Skeletal muscle tissue (tissue), 3 donors: ENCODE measurements at regions not wholly inside any gene's neighbourhood (a gene's known extent, or its start where the extent isn't known, plus 50 kb on each side); places are given as distances from the start of the nearest gene placed in this dataset.
"Not testable (repeated sequence)": the region's sequence is repeated elsewhere in the genome, so short reads cannot be mapped to it uniquely, and the experiment has no call there.

ENCODE experiments used
- H3K27ac ChIP-seq: one replicate; pipeline ENCODE4 v1.7.0; 2013; ENCODE audit warnings: mild to moderate bottlenecking, low read depth, low read length, inconsistent platforms
- H3K27me3 ChIP-seq, 3 donors: one replicate each; pipeline ENCODE4 v1.7.0; 2013; ENCODE audit warnings: low read length in 3 of 3; ENCODE audit not compliant: control insufficient read depth in 3 of 3, insufficient read depth in 3 of 3
- H3K36me3 ChIP-seq, 3 donors: one replicate each; pipeline ENCODE4 v1.7.0; 2013; ENCODE audit warnings: low read length in 3 of 3; ENCODE audit not compliant: control insufficient read depth in 3 of 3, insufficient read depth in 3 of 3
- H3K4me1 ChIP-seq, 3 donors: one replicate each; pipeline ENCODE4 v1.7.0; 2013; ENCODE audit warnings: low read length in 3 of 3, mild to moderate bottlenecking in 3 of 3; ENCODE audit not compliant: control insufficient read depth in 3 of 3, insufficient read depth in 3 of 3
- H3K4me3 ChIP-seq, 3 donors: one replicate each; pipeline ENCODE4 v1.7.0; 2013; ENCODE audit warnings: low read length in 3 of 3
- H3K9ac ChIP-seq, 3 donors: one replicate each; pipeline ENCODE4 v1.7.0; 2013; ENCODE audit warnings: low read length in 3 of 3, mild to moderate bottlenecking in 3 of 3, moderate library complexity in 2 of 3, low read depth in 1 of 3
- H3K9me3 ChIP-seq, 3 donors: one replicate each; pipeline ENCODE4 v1.7.0; 2013; ENCODE audit warnings: low read length in 3 of 3; ENCODE audit not compliant: control insufficient read depth in 3 of 3
- donor health status: Osteomylitis.

DNA sequence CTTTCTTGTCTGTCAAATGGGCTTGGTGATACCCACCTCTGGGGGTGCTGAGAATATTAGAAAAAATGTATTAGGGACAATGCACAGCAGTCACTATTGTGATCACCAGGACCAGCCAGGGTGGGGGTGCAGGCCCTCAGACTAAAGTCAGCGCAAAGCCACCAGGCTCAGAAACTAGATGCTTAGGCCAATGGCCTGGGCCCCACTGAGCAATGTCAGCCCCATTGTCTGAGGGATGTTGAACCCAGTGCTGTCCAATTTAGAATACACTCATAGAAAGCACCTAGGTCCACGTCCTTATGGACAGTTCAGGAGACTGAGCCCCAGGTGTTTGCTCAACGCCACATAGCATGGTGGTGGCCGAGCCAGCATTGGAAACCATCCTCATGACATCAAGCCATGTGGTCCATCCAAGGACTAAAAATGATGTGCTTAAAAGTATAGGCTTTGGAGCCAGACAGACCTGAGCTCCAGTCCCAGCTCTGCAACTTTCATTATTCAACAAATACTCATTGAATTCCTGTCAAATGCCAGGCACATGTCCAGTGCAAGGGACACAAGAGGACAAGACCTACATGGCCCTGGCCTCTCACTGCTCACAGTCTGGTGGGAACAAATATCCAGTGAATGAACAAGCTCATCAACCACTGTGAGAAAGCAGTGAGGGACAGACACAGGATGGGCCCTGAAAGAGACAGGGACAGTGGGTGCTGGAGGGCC lies 273.8 kb downstream of the MATN1 start:
- Histone ChIP-seq H3K9ac (no peak overlapping the region), H3K27me3 (peaks cover 0 to 10% (median 0%) of the 10 kb centered on the region in 3 donors), H3K9me3 (no peaks in the 10 kb centered on the region), H3K36me3 (no peaks in the 10 kb centered on the region), H3K4me1 (no peaks in the 10 kb centered on the region), H3K27ac (no peak overlapping the region), H3K4me3 (no peak overlapping the region)

DNA sequence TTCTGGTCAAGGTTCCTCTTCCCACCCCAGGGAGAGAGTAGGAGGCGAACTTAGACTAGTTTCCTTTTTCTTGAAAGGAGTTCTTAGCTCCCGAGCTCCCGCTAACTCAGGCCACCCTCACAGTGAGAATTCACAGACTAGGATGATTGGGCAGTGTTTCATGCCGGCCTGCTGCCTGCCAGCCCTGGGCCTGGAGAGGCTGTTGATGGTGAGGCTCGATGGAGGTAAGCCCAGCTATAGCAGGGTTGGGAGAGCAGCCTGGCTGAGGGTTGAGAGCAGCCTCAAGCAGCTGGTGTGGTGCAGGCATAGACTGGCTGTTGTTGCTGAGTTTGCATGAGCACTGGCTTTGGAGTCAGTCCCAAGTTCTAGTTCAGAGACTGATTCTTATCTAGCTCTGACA lies 274.4 kb downstream of the MATN1 start:
- Histone ChIP-seq H3K27ac (no peak overlapping the region), H3K4me3 (no peak overlapping the region), H3K36me3 (no peaks in the 10 kb centered on the region), H3K4me1 (no peaks in the 10 kb centered on the region), H3K9me3 (no peaks in the 10 kb centered on the region), H3K27me3 (peaks cover 0 to 10% (median 0%) of the 10 kb centered on the region in 3 donors), H3K9ac (no peak overlapping the region)

DNA sequence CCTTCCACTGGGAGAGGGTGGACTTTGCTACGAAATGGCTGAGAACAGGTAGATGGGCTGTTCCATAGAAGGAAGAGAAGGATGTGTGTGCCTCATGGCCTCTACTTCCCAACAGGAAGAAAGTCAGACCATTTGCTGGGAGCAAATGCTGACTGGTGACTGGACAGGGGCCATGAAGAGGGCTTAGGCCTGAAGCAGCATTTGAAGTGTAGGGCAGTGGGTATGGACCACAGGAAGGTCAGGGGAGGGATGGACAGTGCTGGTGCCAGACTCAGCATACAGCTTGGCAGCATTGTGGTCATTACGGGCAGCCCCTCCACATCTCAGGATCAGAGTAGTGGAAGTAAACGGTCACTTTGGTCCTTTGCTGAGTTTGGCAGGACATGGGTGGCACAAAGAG lies 275.7 kb downstream of the MATN1 start:
- H3K9ac ChIP-seq: no peak overlapping the region
- H3K9me3 ChIP-seq: no peaks in the 10 kb centered on the region

DNA sequence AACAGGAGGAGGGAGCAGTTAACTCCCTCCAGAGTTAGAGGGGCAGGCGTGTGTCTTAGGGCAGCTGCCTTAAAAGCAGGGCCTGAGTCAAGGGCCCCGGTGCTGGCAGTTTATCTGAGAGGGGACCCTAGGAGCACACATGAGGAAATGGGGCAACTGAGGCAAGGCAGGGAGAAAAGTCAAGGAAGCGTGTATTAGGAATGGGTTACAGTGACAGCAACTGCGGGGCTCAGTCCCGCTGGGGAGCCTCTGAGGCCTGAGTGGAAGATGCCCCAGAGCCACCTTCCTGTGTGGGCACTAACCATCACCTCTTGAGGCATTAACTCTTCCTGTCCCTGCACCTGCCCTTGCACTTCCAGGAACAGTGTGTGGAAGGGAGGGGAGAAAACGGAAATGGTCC lies 276.3 kb downstream of the MATN1 start:
- H3K36me3 ChIP-seq: no peaks in the 10 kb centered on the region
- H3K4me1 ChIP-seq: no peaks in the 10 kb centered on the region
- no peak overlapping the region for H3K27ac ChIP-seq
- H3K4me3 ChIP-seq: no peak overlapping the region
- H3K9ac ChIP-seq: no peak overlapping the region
- H3K9me3 ChIP-seq: no peaks in the 10 kb centered on the region
- peaks cover 0 to 7% (median 0%) of the 10 kb centered on the region in 3 donors for H3K27me3 ChIP-seq

More for the DNA sequence above, 275.7 kb downstream of the MATN1 start:
- H3K27me3 ChIP-seq: peaks cover 0 to 7% (median 0%) of the 10 kb centered on the region in 3 donors
- H3K36me3 ChIP-seq: no peaks in the 10 kb centered on the region
- H3K27ac ChIP-seq: no peak overlapping the region
- no peak overlapping the region for H3K4me3 ChIP-seq
- H3K4me1 ChIP-seq: no peaks in the 10 kb centered on the region

DNA sequence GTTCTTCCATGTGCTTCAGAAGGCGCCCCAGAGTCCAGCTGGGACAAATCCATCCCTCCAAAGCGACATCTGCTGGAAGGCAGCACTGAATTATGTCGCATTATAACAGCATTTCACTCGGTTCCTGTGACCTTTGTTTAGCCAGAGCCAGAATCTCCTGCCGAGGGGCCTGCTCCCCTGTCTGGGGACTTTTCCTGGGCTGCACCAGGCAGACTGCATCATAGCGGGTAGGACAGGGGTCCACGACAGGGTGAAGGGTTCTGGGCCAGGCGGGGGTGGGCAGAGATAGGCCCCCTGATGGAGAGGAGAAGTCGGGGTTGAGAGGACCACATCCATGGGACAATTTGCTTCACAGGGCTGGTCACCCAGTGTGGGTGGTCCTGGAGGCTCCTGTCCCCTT lies 276.9 kb downstream of the MATN1 start:
- H3K9ac ChIP-seq: no peak overlapping the region
- H3K27ac ChIP-seq: no peak overlapping the region
- no peak overlapping the region for H3K4me3 ChIP-seq
- H3K36me3 ChIP-seq: no peaks in the 10 kb centered on the region
- H3K4me1 ChIP-seq: no peaks in the 10 kb centered on the region
- H3K27me3 ChIP-seq: peaks cover 0 to 7% (median 0%) of the 10 kb centered on the region in 3 donors
- H3K9me3 ChIP-seq: no peaks in the 10 kb centered on the region

DNA sequence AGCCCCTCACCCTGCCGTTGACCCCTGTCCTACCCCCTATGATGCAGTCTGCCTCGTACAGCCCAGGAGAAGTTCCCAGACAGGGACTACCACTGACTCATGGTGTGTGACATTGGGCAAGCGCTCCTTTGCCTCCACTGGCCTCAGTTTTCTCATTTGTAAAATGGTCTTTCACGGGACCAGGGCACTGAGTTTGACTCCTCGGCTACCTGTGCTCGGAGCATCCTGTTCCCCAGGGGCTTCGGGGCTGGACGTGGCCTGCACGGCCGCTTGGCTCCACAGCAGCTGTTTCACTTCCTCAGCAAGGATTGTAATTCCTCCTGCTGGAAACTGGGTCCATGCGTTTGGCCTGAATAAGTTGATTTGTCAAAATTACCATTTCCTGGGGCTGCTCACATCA lies 277.3 kb downstream of the MATN1 start:
- Histone ChIP-seq H3K9me3 (no peaks in the 10 kb centered on the region), H3K27ac (no peak overlapping the region), H3K36me3 (no peaks in the 10 kb centered on the region), H3K4me3 (no peak overlapping the region), H3K4me1 (no peaks in the 10 kb centered on the region), H3K9ac (no peak overlapping the region), H3K27me3 (peaks cover 0 to 7% (median 0%) of the 10 kb centered on the region in 3 donors)

DNA sequence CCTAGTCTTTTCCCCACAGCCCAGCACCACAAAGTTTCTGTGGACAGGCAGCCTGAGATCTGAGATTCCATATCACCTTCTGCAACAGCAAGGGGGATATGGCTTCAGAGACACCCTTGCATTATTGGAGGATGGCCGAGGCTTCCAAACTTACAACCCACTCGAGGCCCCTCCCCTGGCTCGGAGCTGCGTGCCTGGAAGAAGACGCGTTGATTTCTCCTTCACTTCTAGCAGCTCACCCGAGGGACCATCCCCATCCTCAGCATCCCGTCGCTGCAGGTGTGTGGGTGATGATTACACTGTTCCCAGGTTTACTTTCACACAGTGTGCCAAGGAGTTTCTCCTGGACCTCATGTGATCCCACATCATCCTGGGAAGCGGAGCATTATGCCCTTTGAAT lies 277.9 kb downstream of the MATN1 start:
- H3K27ac ChIP-seq: no peak overlapping the region
- no peak overlapping the region for H3K4me3 ChIP-seq
- H3K9me3 ChIP-seq: no peaks in the 10 kb centered on the region
- H3K9ac ChIP-seq: no peak overlapping the region
- H3K36me3 ChIP-seq: no peaks in the 10 kb centered on the region
- H3K4me1 ChIP-seq: no peaks in the 10 kb centered on the region
- peaks cover 0 to 7% (median 0%) of the 10 kb centered on the region in 3 donors for H3K27me3 ChIP-seq

DNA sequence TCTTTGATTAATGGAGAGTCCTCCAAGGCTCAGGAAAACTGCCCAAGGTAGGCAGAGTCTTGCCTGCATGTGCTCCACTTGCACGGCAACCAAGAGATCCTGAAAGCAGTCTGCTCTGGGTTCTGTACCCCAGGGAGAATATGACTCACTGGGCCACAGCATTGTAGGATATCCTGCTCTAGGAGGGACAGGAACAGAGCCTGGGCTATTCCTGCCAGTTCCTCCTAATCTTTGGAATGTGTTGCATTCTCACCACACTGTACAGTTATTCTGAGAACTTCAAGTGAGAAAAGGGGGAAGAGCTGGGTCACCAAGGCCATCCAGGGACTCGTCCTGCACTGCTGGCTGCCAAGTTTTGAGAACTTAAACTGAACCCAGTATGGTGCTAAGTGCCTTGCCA lies 278.5 kb downstream of the MATN1 start:
- Histone ChIP-seq H3K36me3 (no peaks in the 10 kb centered on the region), H3K27me3 (peaks cover 0 to 7% (median 0%) of the 10 kb centered on the region in 3 donors), H3K9ac (no peak overlapping the region), H3K9me3 (no peaks in the 10 kb centered on the region), H3K4me1 (no peaks in the 10 kb centered on the region), H3K4me3 (no peak overlapping the region), H3K27ac (no peak overlapping the region)

DNA sequence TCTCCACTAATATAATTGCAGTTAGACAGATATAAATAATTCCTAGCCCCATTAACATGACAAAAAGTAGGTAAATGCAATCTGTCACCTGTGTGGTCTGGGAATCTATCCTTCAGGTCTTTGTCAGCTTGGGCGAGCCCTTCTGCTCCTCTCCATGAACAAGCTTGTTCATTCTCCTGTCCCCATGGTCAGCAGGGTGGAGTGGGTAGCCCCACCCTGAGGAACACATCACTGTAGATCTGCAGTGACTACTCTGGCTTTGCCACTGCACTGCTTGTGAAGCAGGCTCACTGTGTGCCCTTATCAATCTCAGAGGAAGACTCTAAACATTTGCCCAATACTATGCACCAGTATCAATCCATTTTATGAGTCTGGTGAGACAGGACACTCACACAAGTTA lies 279.0 kb downstream of the MATN1 start:
- Histone ChIP-seq H3K36me3 (no peaks in the 10 kb centered on the region), H3K27me3 (peaks cover 0 to 7% (median 0%) of the 10 kb centered on the region in 3 donors), H3K9me3 (no peaks in the 10 kb centered on the region), H3K4me1 (no peaks in the 10 kb centered on the region), H3K4me3 (no peak overlapping the region), H3K9ac (no peak overlapping the region), H3K27ac (no peak overlapping the region)

DNA sequence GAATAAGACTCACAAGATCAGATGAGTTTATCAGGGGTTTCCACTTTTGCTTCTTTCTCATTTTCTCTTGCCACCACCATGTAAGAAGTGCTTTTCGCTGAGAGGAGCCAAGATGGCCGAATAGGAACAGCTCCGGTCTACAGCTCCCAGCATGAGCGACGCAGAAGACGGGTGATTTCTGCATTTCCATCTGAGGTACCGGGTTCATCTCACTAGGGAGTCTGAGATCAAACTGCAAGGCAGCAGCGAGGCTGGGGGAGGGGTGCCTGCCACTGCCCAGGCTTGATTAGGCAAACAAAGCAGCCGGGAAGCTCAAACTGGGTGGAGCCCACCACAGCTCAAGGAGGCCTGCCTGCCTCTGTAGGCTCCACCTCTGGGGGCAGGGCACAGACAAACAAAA lies 285.1 kb downstream of the MATN1 start:
- not testable (repeated sequence) for H3K36me3 ChIP-seq, H3K27me3 ChIP-seq, H3K9ac ChIP-seq, H3K9me3 ChIP-seq, H3K4me1 ChIP-seq, H3K4me3 ChIP-seq, H3K27ac ChIP-seq
